Colonic mucosa (tissue), 4 donors: ENCODE measurements at regions not wholly inside any gene's neighbourhood (a gene's known extent, or its start where the extent isn't known, plus 50 kb on each side); places are given as distances from the start of the nearest gene placed in this dataset.
"Not testable (repeated sequence)": the region's sequence is repeated elsewhere in the genome, so short reads cannot be mapped to it uniquely, and the experiment has no call there.

Experiments used
- DNase-seq: peaks from one replicate; pipeline ENCODE4 v3.0.0-alpha.2; 2020
- H3K27ac ChIP-seq: fragments of 200-600 bp; one replicate; pipeline ENCODE4 v1.8.0; 2021
- H3K27me3 ChIP-seq: fragments of 200-600 bp; one replicate; pipeline ENCODE4 v1.8.0; 2021
- H3K36me3 ChIP-seq: fragments of 200-600 bp; one replicate; pipeline ENCODE4 v1.8.0; 2021
- H3K4me1 ChIP-seq: fragments of 200-600 bp; one replicate; pipeline ENCODE4 v1.8.0; 2021; ENCODE audit warnings: mild to moderate bottlenecking
- H3K4me3 ChIP-seq: fragments of 200-600 bp; one replicate; pipeline ENCODE4 v1.8.0; 2021
- H3K9ac ChIP-seq, 2 donors: one replicate each; pipeline ENCODE4 v1.7.0; 2013; ENCODE audit warnings: control low read depth in 2 of 2, low read depth in 2 of 2, low read length in 2 of 2
- H3K9me3 ChIP-seq: fragments of 200-600 bp; one replicate; pipeline ENCODE4 v1.8.0; 2021
- CTCF ChIP-seq: fragments of 200-600 bp; IDR thresholded peaks from one replicate; pipeline ENCODE4 v1.8.0; 2022; ENCODE audit warnings: antibody characterized with exemption, mild to moderate bottlenecking
- intact Hi-C: fragments of 100-400 bp; cut with DNase I; formaldehyde crosslinking; loops from one replicate; pipeline ENCODE4 v1.14.1; 2022
- donor health status: healthy.
- donor health status: DM: no; HTN: no; CAD: no.
- donor health status: DM: no; HTN: no; CAD: no.

- Histone ChIP-seq H3K36me3 (no peaks in the 10 kb centered on the region), H3K4me3 (no peak overlapping the region), H3K9me3 (no peaks in the 10 kb centered on the region), H3K4me1 (no peaks in the 10 kb centered on the region), H3K27ac (no peak overlapping the region), H3K9ac (no peak overlapping the region), H3K27me3 (no peaks in the 10 kb centered on the region)
- intact Hi-C loops, result no loop called here
- no peak for TF ChIP-seq CTCF
- DNase-seq, result peak; percentile 23
Observed at GRCh38 chr4:72846280-72847111, 223.0 kb downstream of the COX18 start.

GRCh38 chr4:72843466-72843865, 226.1 kb downstream of the COX18 start:
- Histone ChIP-seq H3K4me1 (no peaks in the 10 kb centered on the region), H3K27me3 (no peaks in the 10 kb centered on the region)

GRCh38 chr4:72842323-72842722, 227.2 kb downstream of the COX18 start:
- H3K4me3 ChIP-seq, result no peak overlapping the region
- DNase-seq, result no peak
- no peaks in the 10 kb centered on the region for H3K27me3 ChIP-seq
- no peaks in the 10 kb centered on the region for H3K4me1 ChIP-seq
- H3K36me3 ChIP-seq, result no peaks in the 10 kb centered on the region
- intact Hi-C loops, result no loop called here
- no peaks in the 10 kb centered on the region for H3K9me3 ChIP-seq
- H3K9ac ChIP-seq, result no peak overlapping the region
- no peak for TF ChIP-seq CTCF
- H3K27ac ChIP-seq, result no peak overlapping the region

More at GRCh38 chr4:72843466-72843865, 226.1 kb downstream of the COX18 start:
- DNase-seq, result no peak
- no peaks in the 10 kb centered on the region for H3K36me3 ChIP-seq
- intact Hi-C loops, result no loop called here
- no peak overlapping the region for H3K9ac ChIP-seq
- H3K27ac ChIP-seq, result no peak overlapping the region
- no peaks in the 10 kb centered on the region for H3K9me3 ChIP-seq
- H3K4me3 ChIP-seq, result no peak overlapping the region
- TF ChIP-seq CTCF, result no peak

- H3K4me1 ChIP-seq, H3K4me3 ChIP-seq, intact Hi-C loops, H3K27me3 ChIP-seq, H3K27ac ChIP-seq, H3K9ac ChIP-seq, H3K9me3 ChIP-seq, H3K36me3 ChIP-seq, DNase-seq: not testable (repeated sequence)
Observed at GRCh38 chr4:72840166-72840565, 229.3 kb downstream of the COX18 start.

GRCh38 chr4:72828864-72829263, 240.7 kb downstream of the COX18 start:
- intact Hi-C loops, result no loop called here
- no peak overlapping the region for H3K9ac ChIP-seq
- no peak overlapping the region for H3K27ac ChIP-seq

More at GRCh38 chr4:72828864-72829263, 240.7 kb downstream of the COX18 start:
- TF ChIP-seq CTCF, result no peak
- Histone ChIP-seq H3K4me1 (no peaks in the 10 kb centered on the region), H3K9me3 (no peaks in the 10 kb centered on the region), H3K36me3 (no peaks in the 10 kb centered on the region), H3K4me3 (no peak overlapping the region), H3K27me3 (no peaks in the 10 kb centered on the region)
- DNase-seq, result no peak
